OCI-LY3 (cell line): ENCODE measurements at regions not wholly inside any gene's neighbourhood (a gene's known extent, or its start where the extent isn't known, plus 50 kb on each side); places are given as distances from the start of the nearest gene placed in this dataset.

ENCODE experiments used
- H2AFZ ChIP-seq: fragments of 200-600, 300-600 bp; shearing (Covaris generic); 2 replicates; pipeline ENCODE4 v1.6.0; 2014; ENCODE audit warnings: antibody characterized with exemption, low read depth, low read length
- H3K27ac ChIP-seq: fragments of 200-600, 300-600 bp; sonication (generic); 2 replicates; pipeline ENCODE4 v1.5.1; 2014; ENCODE audit warnings: mild to moderate bottlenecking, low read length, moderate library complexity, mixed read lengths
- H3K27me3 ChIP-seq: fragments of 200-600, 300-600 bp; sonication (generic); 2 replicates; pipeline ENCODE4 v1.6.1; 2014; ENCODE audit warnings: low read depth, low read length, mixed read lengths
- H3K36me3 ChIP-seq: fragments of 200-600, 300-600 bp; sonication (generic); replicated peaks from 2 replicates; pipeline ENCODE3; 2014; ENCODE audit warnings: low read depth, low read length, mixed read lengths
- H3K4me1 ChIP-seq: fragments of 300-600, 200-600 bp; sonication (generic); 2 replicates; pipeline ENCODE4 v1.6.1; 2014; ENCODE audit warnings: low read length, mixed read lengths
- H3K4me2 ChIP-seq: fragments of 200-600, 300-600 bp; sonication (generic); 2 replicates; pipeline ENCODE4 v1.6.1; 2014; ENCODE audit warnings: low read length, mixed read lengths
- H3K4me3 ChIP-seq: fragments of 300-600, 200-600 bp; sonication (generic); 2 replicates; pipeline ENCODE4 v1.5.1; 2014; ENCODE audit warnings: antibody characterized with exemption, mild to moderate bottlenecking, low read length, moderate library complexity
- H3K79me2 ChIP-seq: fragments of 300-600, 200-600 bp; shearing (Covaris generic); 2 replicates; pipeline ENCODE4 v1.6.1; 2014; ENCODE audit warnings: mild to moderate bottlenecking, low read length, mixed read lengths
- H3K9ac ChIP-seq: fragments of 300-600, 200-600 bp; shearing (Covaris generic); 2 replicates; pipeline ENCODE4 v1.6.0; 2014; ENCODE audit warnings: mild to moderate bottlenecking, low read length, moderate library complexity
- H3K9me3 ChIP-seq: fragments of 200-600, 300-600 bp; shearing (Covaris generic); 2 replicates; pipeline ENCODE4 v1.6.1; 2014; ENCODE audit warnings: low read length, mixed read lengths; ENCODE audit not compliant: insufficient read depth
- H4K20me1 ChIP-seq: fragments of 200-600, 300-600 bp; sonication (generic); 2 replicates; pipeline ENCODE4 v1.6.1; 2016; ENCODE audit warnings: low read length, mixed read lengths; ENCODE audit not compliant: insufficient read depth
- CTCF ChIP-seq: fragments of 200-600, 300-600 bp; sonication (generic); IDR thresholded peaks from 2 replicates; pipeline ENCODE4 v1.5.1; 2014; ENCODE audit warnings: antibody characterized with exemption, low read length, low read depth
- EZH2phosphoT487 ChIP-seq: fragments of 200-600 bp; shearing (Covaris generic); IDR thresholded peaks from 2 replicates; pipeline ENCODE4 v1.6.1; 2018; ENCODE audit warnings: antibody characterized with exemption, mixed run types, low read depth

- Histone ChIP-seq H3K27me3 (no peaks in the 10 kb centered on the region), H3K4me2 (no peak overlapping the region), H4K20me1 (no peaks in the 10 kb centered on the region), H3K4me3 (no peak overlapping the region), H3K79me2 (no peaks in the 10 kb centered on the region), H3K36me3 (no peaks in the 10 kb centered on the region), H3K9me3 (no peaks in the 10 kb centered on the region), H3K27ac (no peak overlapping the region), H3K9ac (no peak overlapping the region), H2AFZ (no peak overlapping the region), H3K4me1 (peaks cover 10% of the 10 kb centered on the region)
- TF ChIP-seq EZH2phosphoT487 (no peak), CTCF (no peak)
These were observed 100.5 kb upstream of the SLCO6A1 start for GRCh38 chr5:102599289-102599688.

GRCh38 chr5:102600964-102601363, 102.2 kb upstream of the SLCO6A1 start:
- Histone ChIP-seq H3K79me2 (no peaks in the 10 kb centered on the region), H3K27ac (no peak overlapping the region), H3K4me2 (no peak overlapping the region), H4K20me1 (no peaks in the 10 kb centered on the region), H3K36me3 (no peaks in the 10 kb centered on the region), H3K4me1 (peaks cover 8% of the 10 kb centered on the region), H3K9ac (no peak overlapping the region), H3K27me3 (no peaks in the 10 kb centered on the region), H3K4me3 (no peak overlapping the region), H3K9me3 (no peaks in the 10 kb centered on the region), H2AFZ (no peak overlapping the region)
- TF ChIP-seq CTCF (no peak), EZH2phosphoT487 (no peak)

- no peak overlapping the region for H3K9ac ChIP-seq
- H4K20me1 ChIP-seq: no peaks in the 10 kb centered on the region
- no peaks in the 10 kb centered on the region for H3K27me3 ChIP-seq
- H3K9me3 ChIP-seq: no peaks in the 10 kb centered on the region
- TF ChIP-seq EZH2phosphoT487: no peak
- TF ChIP-seq CTCF: no peak
- no peaks in the 10 kb centered on the region for H3K79me2 ChIP-seq
- H3K27ac ChIP-seq: no peak overlapping the region
- no peak overlapping the region for H2AFZ ChIP-seq
- H3K4me2 ChIP-seq: no peak overlapping the region
- H3K36me3 ChIP-seq: no peaks in the 10 kb centered on the region
- H3K4me3 ChIP-seq: no peak overlapping the region
- no peaks in the 10 kb centered on the region for H3K4me1 ChIP-seq
These were observed 104.9 kb upstream of the SLCO6A1 start for GRCh38 chr5:102603670-102604069.

GRCh38 chr5:102608414-102608813, 109.6 kb upstream of the SLCO6A1 start:
- TF ChIP-seq EZH2phosphoT487 (no peak), CTCF (no peak)
- Histone ChIP-seq H3K9me3 (no peaks in the 10 kb centered on the region), H3K9ac (no peak overlapping the region), H3K36me3 (no peaks in the 10 kb centered on the region), H3K4me2 (no peak overlapping the region), H3K4me1 (no peaks in the 10 kb centered on the region), H3K27ac (no peak overlapping the region), H2AFZ (no peak overlapping the region), H4K20me1 (no peaks in the 10 kb centered on the region), H3K79me2 (no peaks in the 10 kb centered on the region), H3K4me3 (no peak overlapping the region), H3K27me3 (no peaks in the 10 kb centered on the region)
